ENCODE measurements at regions not wholly inside any gene's neighbourhood (a gene's known extent, or its start where the extent isn't known, plus 50 kb on each side); places are given as distances from the start of the nearest gene placed in this dataset.
"Not testable (repeated sequence)": the region's sequence is repeated elsewhere in the genome, so short reads cannot be mapped to it uniquely, and the experiment has no call there.

DNA sequence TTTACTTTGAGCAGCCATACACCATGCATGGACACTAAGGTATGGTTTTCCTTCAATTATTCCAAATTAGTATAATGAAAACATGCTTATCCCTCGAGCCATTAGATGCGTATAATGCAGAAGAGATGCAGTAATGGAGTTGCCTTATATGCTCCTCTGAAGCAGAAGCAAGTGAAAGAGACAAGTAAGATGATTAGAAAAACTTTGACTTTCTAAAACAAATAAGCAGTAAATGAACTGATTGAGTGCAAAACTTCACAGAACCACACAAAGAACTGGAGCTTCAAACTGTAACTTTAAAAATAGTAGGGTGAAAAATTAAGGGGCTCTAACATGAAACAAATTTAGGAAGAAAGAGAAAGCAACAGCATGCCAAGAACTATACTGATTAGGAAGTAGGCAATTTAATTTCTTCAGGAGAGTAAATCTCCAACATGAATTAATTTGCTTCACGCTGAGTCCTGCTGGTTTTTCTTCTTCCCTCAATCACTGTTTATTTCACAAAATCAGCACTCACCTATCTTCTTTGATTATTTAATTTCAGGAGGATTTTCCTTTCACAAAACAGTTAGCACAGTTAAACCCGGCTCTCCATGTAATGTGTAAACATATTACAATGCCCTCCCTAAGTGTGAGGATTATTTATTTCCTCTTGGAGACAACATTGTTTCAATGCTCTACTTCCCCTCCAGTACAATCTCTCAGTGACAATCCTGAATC is 90.3 kb upstream of the PAM start:
- no peak for DNase-seq (ENCODE audit: low read depth)

DNA sequence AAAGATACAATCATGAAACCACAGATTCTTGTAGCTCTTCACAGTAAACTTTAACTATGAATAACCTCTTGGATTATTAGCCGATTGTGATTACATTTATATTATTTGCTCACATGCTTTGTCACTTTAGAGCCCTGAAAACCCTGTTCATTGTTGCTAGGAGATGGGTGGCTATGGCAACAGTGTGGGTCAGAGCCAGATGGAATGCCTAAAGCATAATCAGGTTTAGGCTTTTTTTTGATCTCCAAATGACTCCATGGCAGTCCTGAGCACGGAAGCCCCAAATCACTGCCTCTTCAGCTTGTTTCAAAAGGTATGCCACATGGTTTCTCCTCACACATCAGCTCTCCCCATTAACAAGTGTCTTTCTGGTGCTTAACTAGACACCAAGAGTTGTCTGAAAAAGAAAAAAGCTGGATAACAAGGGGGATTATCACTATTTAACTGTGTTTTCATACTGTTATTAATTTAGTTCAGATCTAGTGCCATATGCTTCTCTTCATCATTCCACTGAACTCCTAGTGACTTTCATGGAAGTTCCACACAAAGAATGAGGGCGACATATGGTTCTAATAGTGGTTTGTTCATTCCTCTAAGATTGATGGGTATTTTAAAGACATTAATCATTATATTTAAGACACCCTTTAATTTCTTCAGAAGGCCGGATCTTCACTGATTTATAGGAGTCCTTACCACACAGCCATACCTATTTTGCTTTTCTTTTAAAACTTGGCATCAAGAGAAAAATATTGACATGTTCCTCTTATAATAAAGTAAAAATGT is 88.8 kb upstream of the PAM start:
- DNase-seq (ENCODE audit: low read depth): no peak

GRCh38 chr5:102668220-102668932 is 86.7 kb upstream of the PAM start:
- DNase-seq (ENCODE audit: low read depth): no peak

DNA sequence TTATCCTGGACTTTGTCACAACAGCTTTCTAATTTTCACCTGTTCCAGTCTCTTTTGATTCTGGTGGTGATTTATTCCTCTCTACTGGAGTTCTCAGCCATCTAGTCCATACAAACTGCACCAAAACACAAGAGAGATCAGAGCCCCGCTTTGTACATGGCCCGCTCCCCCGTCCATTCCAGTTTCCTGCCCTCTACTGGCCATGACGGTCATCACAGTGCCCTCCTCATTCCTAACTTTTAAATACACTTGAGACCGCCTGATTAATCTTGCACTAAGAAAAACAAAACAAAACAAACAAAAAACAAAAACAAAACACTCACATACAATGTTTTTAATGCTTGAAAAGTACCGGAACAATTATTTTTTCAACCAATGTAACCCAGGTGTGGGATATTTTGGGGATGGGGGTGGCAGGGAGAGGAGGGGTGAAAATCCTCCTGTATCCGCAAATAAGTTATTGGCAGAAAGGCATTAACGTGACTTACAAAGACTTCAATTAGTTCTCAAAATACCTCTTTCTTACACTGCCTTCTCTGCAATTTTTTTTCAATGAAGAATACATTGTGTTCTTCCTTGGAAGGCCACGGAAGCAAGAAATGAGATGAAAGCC is 84.8 kb upstream of the PAM start:
- no peak for DNase-seq (ENCODE audit: low read depth)

DNA sequence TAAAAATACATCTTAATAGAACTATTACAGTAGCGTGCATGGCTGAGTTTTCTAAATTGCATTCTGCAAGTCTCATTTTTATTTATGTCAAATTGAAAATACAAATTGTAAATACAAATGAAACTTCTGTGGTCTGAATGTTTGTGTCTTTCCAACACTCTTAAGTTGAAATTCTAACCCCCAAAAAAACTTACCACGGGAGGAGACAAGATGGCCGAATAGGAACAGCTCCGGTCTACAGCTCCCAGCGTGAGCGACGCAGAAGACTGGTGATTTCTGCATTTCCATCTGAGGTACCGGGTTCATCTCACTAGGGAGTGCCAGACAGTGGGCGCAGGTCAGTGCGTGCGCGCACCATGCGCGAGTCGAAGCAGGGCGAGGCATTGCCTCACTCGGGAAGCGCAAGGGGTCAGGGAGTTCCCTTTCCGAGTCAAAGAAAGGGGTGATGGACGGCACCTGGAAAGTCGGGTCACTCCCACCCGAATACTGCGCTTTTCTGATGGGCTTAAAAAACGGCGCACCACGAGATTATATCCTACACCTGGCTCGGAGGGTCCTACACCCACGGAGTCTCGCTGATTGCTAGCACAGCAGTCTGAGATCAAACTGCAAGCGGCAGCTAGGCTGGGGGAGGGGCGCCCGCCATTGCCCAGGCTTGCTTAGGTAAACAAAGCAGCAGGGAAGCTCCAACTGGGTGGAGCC is 83.9 kb upstream of the PAM start:
- DNase-seq (ENCODE audit: low read depth): not testable (repeated sequence)

DNA sequence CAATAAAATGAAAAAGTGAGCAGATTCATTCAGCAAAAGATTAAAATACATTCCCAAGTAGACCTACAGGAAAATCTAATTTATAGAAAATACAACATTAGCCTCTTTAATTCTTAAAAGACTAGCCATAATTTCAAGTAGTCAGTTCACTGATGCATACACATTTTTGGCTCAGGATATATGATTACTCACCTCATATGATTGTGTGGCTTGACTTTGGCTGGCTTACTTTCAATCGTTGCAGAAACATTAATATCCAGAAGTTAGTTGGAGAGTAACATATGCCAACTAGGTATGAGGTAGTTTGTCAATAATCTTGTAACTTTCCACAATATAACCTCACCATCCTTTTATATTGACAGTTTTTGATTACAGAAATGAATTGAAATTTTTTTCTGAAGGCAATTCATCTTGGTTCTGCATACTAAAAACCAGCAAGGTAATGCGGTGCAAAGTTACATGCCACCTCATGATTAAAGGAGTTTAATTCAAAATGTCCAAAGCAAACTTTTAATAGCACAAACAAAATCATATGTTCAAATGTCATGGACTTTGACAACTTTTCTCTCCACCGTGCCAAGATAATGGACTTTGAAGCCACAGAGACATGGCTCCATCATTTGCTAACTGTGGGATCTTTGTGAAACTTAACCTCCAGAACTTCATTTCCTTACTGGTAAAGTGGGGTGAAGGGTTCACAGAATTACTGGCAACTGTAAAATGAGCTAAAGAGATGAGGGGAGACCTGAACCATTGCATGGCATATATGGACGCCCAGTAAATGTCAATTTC is 76.6 kb upstream of the PAM start:
- DNase-seq (ENCODE audit: low read depth): no peak

- peak; percentile 15 for DNase-seq (ENCODE audit: low read depth)
These were observed 73.6 kb upstream of the PAM start for GRCh38 chr5:102681403-102681983.

GRCh38 chr5:102682101-102682647 is 72.9 kb upstream of the PAM start:
- no peak for DNase-seq (ENCODE audit: low read depth)

DNA sequence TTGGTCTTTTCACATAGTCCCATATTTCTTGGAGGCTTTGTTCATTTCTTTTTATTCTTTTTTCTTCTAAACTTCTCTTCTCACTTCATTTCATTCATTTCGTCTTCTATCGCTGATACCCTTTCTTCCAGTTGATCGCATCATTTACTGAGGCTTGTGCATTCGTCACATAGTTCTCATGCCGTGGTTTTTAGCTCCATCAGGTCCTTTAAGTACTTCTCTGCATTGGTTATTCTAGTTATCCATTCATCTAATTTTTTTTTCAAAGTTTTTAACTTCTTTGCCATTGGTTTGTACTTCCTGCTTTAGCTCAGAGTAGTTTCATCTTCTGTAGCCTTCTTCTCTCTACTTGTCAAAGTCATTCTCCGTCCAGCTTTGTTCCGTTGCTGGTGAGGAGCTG is 67.0 kb upstream of the PAM start:
- DNase-seq (ENCODE audit: low read depth): not testable (repeated sequence)

GRCh38 chr5:102688581-102689342 is 66.3 kb upstream of the PAM start:
- not testable (repeated sequence) for DNase-seq (ENCODE audit: low read depth)

- DNase-seq (ENCODE audit: low read depth): no peak
These were observed 64.2 kb upstream of the PAM start for GRCh38 chr5:102690910-102691309.

GRCh38 chr5:102691434-102691833 is 63.7 kb upstream of the PAM start:
- no peak for DNase-seq (ENCODE audit: low read depth)

DNA sequence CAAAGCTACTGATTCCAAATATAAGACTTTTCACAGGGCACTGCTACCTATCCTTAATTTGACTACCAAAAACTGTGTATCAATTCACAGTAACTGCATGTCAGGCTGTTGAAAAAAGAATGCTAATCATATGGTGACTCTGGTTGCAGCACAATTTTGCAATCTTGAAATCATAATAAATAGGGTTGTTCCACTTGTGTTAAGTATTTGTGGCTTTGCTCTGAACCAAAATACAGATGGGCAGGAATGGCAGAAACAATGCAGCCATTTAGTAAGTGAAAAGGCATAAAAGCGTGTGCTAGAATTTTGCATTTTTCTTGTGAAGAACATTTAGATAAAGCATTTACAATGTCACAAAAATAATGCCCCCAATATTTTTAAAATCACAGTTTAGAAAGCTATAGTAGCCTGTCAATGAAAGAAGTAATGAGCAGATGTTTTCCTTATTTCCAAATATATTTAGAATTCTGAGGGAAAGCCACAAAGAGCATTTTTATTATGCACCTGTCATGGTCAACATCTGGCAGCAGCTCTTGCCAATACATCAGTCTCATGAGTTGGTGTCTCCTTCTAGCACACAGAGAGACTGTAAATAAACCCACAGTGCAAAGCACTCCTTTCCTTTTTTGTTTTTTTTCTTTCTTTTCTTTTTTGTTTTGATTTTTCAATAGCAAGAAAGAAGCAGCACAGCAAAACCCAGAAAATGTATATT is 54.8 kb upstream of the PAM start:
- DNase-seq (ENCODE audit: low read depth): no peak

DNA sequence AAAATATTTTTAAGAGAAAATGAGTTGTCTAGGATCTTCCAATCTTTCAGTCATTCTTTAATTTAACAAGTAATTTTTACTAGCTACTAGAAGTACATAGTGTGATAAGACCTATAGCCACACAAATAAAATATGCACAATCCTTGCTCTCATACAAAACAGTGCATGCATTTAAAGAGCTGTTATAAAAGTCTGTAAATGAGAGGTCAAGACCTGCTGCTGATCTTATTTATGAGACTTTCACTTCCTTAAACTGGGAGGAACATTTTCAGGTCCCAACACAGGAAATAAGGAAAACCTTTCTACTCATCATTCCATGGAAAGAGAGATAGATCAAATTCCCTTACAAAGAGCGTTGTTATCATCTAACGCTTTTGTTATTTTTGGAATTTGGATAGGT is 54.2 kb upstream of the PAM start:
- DNase-seq (ENCODE audit: low read depth): no peak

DNA sequence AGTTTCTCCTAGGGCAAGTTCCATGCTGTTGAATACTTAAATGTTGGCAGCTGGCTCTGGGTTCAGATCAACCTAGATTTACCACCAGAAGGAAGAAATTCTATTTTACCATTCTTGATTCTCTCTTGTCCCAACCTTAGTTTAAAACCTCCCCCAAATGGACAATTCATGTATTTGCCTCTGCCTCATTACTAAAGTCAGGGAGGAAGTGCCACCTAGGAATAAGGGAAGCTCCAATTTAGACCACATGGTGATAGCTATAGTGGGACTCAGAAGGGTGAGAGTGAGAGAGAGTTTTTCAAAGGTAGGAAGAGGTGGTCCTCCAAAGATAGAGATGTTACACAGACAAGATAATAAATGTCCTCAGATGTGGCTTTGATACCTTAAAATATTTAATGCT is 53.4 kb upstream of the PAM start:
- DNase-seq (ENCODE audit: low read depth): no peak
